ENCODE measurements at regions not wholly inside any gene's neighbourhood (a gene's known extent, or its start where the extent isn't known, plus 50 kb on each side); places are given as distances from the start of the nearest gene placed in this dataset.

DNA sequence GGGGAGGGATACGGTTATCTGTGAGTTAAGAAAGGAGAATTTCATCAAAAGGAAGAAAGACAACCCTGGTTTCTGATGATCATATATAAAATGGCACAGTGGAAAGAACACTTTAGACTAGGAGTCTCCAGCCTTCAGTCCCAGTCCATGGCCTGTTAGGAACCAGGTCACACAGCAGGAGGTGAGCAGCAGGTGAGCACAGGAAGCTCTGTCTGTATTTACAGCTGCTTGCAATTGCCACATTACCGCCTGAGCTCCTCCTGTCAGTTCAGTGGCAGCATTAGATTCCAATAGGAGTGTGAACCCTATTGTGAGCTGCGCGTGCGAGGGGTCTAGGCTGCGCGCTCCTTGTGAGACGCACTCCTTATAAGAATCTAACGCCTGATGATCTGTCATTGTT lies 137.9 kb downstream of the BTG1 start:
- Histone ChIP-seq H3K9me3 (ENCODE audit: control extremely low read depth in 1 of 3, control insufficient read depth in 2 of 3, insufficient read depth in 1 of 3, low read length in 2 of 3) (no peaks in the 10 kb centered on the region), H3K4me2 (replicated peaks; ENCODE audit: low read depth, low read length, poor library complexity, severe bottlenecking) (no peak overlapping the region), H3K4me1 (ENCODE audit: control insufficient read depth in 2 of 2, insufficient read depth in 2 of 2, low read length in 2 of 2) (no peaks in the 10 kb centered on the region), H3K36me3 (replicated peaks in 1 of 2; ENCODE audit: control extremely low read depth in 1 of 2, control insufficient read depth in 1 of 2, extremely low read depth in 1 of 2, insufficient read depth in 2 of 2, low read length in 1 of 2) (no peaks in the 10 kb centered on the region), H3K27ac (ENCODE audit: low read length in 2 of 2) (no peak overlapping the region), H3K9ac (ENCODE audit: low read length) (no peak overlapping the region), H3K27me3 (replicated peaks in 1 of 4; ENCODE audit: control extremely low read depth in 1 of 4, control insufficient read depth in 3 of 4, insufficient read depth in 4 of 4, low read length in 3 of 4) (no peaks in the 10 kb centered on the region), H3K79me2 (ENCODE audit: control insufficient read depth, insufficient read depth, low read length) (no peaks in the 10 kb centered on the region), H2AFZ (ENCODE audit: insufficient read depth, low read depth, low read length, poor library complexity, severe bottlenecking) (no peak overlapping the region), H3K4me3 (ENCODE audit: control extremely low read depth in 1 of 5, extremely low read depth in 1 of 5, insufficient read depth in 1 of 5, low read depth in 2 of 5, low read length in 4 of 5) (no peak overlapping the region), H4K20me1 (ENCODE audit: control insufficient read depth, insufficient read depth, low read length, poor library complexity, severe bottlenecking) (no peaks in the 10 kb centered on the region)
- CTCF ChIA-PET, result no interaction called here
- intact Hi-C loops (cut with micrococcal nuclease), result no loop called here
- Mint-ChIP-seq H3K27ac (no peak overlapping the region), H3K4me3 (no peak overlapping the region), H3K4me1 (peaks cover 5% of the 10 kb centered on the region), H3K27me3 (no peaks in the 10 kb centered on the region), H3K9me3 (ENCODE audit: insufficient read depth) (no peaks in the 10 kb centered on the region)
- TF ChIP-seq, protein P1, sequence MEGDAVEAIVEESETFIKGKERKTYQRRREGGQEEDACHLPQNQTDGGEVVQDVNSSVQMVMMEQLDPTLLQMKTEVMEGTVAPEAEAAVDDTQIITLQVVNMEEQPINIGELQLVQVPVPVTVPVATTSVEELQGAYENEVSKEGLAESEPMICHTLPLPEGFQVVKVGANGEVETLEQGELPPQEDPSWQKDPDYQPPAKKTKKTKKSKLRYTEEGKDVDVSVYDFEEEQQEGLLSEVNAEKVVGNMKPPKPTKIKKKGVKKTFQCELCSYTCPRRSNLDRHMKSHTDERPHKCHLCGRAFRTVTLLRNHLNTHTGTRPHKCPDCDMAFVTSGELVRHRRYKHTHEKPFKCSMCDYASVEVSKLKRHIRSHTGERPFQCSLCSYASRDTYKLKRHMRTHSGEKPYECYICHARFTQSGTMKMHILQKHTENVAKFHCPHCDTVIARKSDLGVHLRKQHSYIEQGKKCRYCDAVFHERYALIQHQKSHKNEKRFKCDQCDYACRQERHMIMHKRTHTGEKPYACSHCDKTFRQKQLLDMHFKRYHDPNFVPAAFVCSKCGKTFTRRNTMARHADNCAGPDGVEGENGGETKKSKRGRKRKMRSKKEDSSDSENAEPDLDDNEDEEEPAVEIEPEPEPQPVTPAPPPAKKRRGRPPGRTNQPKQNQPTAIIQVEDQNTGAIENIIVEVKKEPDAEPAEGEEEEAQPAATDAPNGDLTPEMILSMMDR (IDR thresholded peaks at IDR 0.05), result no peak
- TF ChIP-seq EZH2 (IDR thresholded peaks at IDR 0.05; ENCODE audit: borderline replicate concordance, insufficient read depth, low read depth, low read length, poor library complexity, severe bottlenecking), result no peak
- no peak for ATAC-seq (ENCODE audit: low read depth)
- no peak for DNase-seq
- POLR2A ChIA-PET, result no interaction called here
- WGBS (ENCODE audit: insufficient coverage), result 100% methylated on average over 2 of the region's 9 CpGs

DNA sequence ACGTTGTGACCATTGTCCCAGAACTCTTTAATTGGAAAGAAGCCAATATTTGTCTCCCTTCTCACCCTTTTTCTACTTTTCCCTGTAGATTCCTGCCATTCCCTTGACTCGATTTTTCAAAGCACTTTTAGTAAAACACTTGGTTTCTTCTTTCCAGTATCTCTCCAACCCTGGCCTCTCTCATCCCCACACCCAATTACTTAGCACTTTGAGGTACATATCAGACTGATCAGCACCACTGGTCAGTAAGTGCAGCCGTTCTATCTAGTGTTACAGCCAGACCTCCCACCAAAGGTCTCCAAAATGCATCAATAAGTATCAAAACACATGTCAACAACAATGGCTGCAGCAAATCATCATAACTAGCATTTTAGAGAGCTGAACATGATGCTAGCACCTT lies 141.9 kb downstream of the BTG1 start:
- H3K9me3 ChIP-seq (ENCODE audit: control extremely low read depth in 1 of 3, control insufficient read depth in 2 of 3, insufficient read depth in 1 of 3, low read length in 2 of 3), result peaks cover 0 to 5% (median 2%) of the 10 kb centered on the region in 3 donors
- POLR2A ChIA-PET, result no interaction called here
- no peak overlapping the region for H2AFZ ChIP-seq (ENCODE audit: insufficient read depth, low read depth, low read length, poor library complexity, severe bottlenecking)

More for the DNA sequence above, 141.9 kb downstream of the BTG1 start:
- peaks cover 12% of the 10 kb centered on the region for H3K4me1 Mint-ChIP-seq
- ATAC-seq (ENCODE audit: low read depth) (no peak), DNase-seq (no peak)
- intact Hi-C loops (cut with micrococcal nuclease), result no loop called here
- H3K4me2 ChIP-seq (replicated peaks; ENCODE audit: low read depth, low read length, poor library complexity, severe bottlenecking), result no peak overlapping the region
- H3K27ac ChIP-seq (ENCODE audit: low read length in 2 of 2), result no peak overlapping the region
- no peaks in the 10 kb centered on the region for H3K36me3 ChIP-seq (replicated peaks in 1 of 2; ENCODE audit: control extremely low read depth in 1 of 2, control insufficient read depth in 1 of 2, extremely low read depth in 1 of 2, insufficient read depth in 2 of 2, low read length in 1 of 2)
- TF ChIP-seq, protein P1 (IDR thresholded peaks at IDR 0.05), result no peak
- TF ChIP-seq EZH2 (IDR thresholded peaks at IDR 0.05; ENCODE audit: borderline replicate concordance, insufficient read depth, low read depth, low read length, poor library complexity, severe bottlenecking), result no peak
- H3K4me3 ChIP-seq (ENCODE audit: control extremely low read depth in 1 of 5, extremely low read depth in 1 of 5, insufficient read depth in 1 of 5, low read depth in 2 of 5, low read length in 4 of 5), result no peak overlapping the region
- no peak overlapping the region for H3K9ac ChIP-seq (ENCODE audit: low read length)
- H3K4me1 ChIP-seq (ENCODE audit: control insufficient read depth in 2 of 2, insufficient read depth in 2 of 2, low read length in 2 of 2), result no peaks in the 10 kb centered on the region
- 95% methylated on average over 2 of the region's 3 CpGs for WGBS (ENCODE audit: insufficient coverage)
- CTCF ChIA-PET, result interaction anchor here (1.3 kb wide), 1 partner anchor 18 kb away, joined by 3 read pairs; no protein-coding TSS in a partner anchor
- no peaks in the 10 kb centered on the region for H4K20me1 ChIP-seq (ENCODE audit: control insufficient read depth, insufficient read depth, low read length, poor library complexity, severe bottlenecking)
- no peaks in the 10 kb centered on the region for H3K27me3 ChIP-seq (replicated peaks in 1 of 4; ENCODE audit: control extremely low read depth in 1 of 4, control insufficient read depth in 3 of 4, insufficient read depth in 4 of 4, low read length in 3 of 4)
- H3K27ac Mint-ChIP-seq, result no peak overlapping the region
- no peak overlapping the region for H3K4me3 Mint-ChIP-seq
- no peaks in the 10 kb centered on the region for H3K79me2 ChIP-seq (ENCODE audit: control insufficient read depth, insufficient read depth, low read length)
- peaks cover 7% of the 10 kb centered on the region for H3K9me3 Mint-ChIP-seq (ENCODE audit: insufficient read depth)
- no peaks in the 10 kb centered on the region for H3K27me3 Mint-ChIP-seq
